Gastroesophageal sphincter (tissue), 4 donors: ENCODE measurements at regions not wholly inside any gene's neighbourhood (a gene's known extent, or its start where the extent isn't known, plus 50 kb on each side); places are given as distances from the start of the nearest gene placed in this dataset.

Source experiments
- ATAC-seq: fragments of 150-250 bp; one replicate; pipeline ENCODE4 v1.9.1; 2016; ENCODE audit warnings: mild to moderate bottlenecking, moderate library complexity
- H3K27ac ChIP-seq, 4 donors: fragments of 200-600 bp; sonication (generic) in 3 of 4; 1 replicate in 3 of 4; 2 replicates in 1 of 4; pipeline ENCODE4 v1.5.1; 2016 to 2019
- H3K27me3 ChIP-seq: fragments of 200-600 bp; sonication (generic); one replicate; pipeline ENCODE4 v1.5.1; 2019
- H3K36me3 ChIP-seq, 2 donors: fragments of 200-600 bp; sonication (generic); one replicate each; pipeline ENCODE4 v1.5.1; 2019; ENCODE audit warnings: control low read depth in 1 of 2
- H3K4me1 ChIP-seq, 3 donors: fragments of 200-600 bp; sonication (generic); 1 replicate in 2 of 3; 2 replicates in 1 of 3; pipeline ENCODE4 v1.5.1; 2016 to 2019; ENCODE audit warnings: control low read depth in 2 of 3
- H3K4me3 ChIP-seq, 2 donors: fragments of 200-600 bp; sonication (generic); one replicate each; pipeline ENCODE4 v1.5.1; 2019; ENCODE audit warnings: mild to moderate bottlenecking in 1 of 2, moderate library complexity in 1 of 2
- H3K9me3 ChIP-seq, 3 donors: fragments of 200-600 bp; sonication (generic); one replicate each; pipeline ENCODE4 v1.5.1; 2017 to 2019; ENCODE audit warnings: control low read depth in 2 of 3
- EP300 ChIP-seq: sonication (generic); formaldehyde crosslinking; IDR thresholded peaks from one replicate; pipeline ENCODE4 v1.6.1; 2017; ENCODE audit warnings: antibody characterized with exemption, mild to moderate bottlenecking
- POLR2A ChIP-seq, 2 donors: fragments of 450-650 bp; IDR thresholded peaks; one replicate each; pipeline ENCODE4 v1.6.1; 2017; ENCODE audit warnings: antibody characterized with exemption in 2 of 2, mild to moderate bottlenecking in 2 of 2, moderate library complexity in 1 of 2
- POLR2AphosphoS5 ChIP-seq: sonication (generic); formaldehyde crosslinking; IDR thresholded peaks from one replicate; pipeline ENCODE4 v1.6.1; 2017; ENCODE audit warnings: antibody characterized with exemption
- WGBS, 2 donors: methylation state at CpG; one replicate each; pipeline ENCODE4 v1.1.5; 2018; ENCODE audit warnings: low coverage in 1 of 2; 5-methylcytosine and 5-hydroxymethylcytosine counted together
- TF ChIP-seq, protein P1 (sequence below), 4 experiments: fragments of 200-600 bp in 2 of 4; fragments of 450-650 bp in 2 of 4; sonication (generic) in 1 of 4; IDR thresholded peaks; one replicate each; pipeline ENCODE4 v1.5.1; 2017 to 2019; ENCODE audit warnings: antibody characterized with exemption in 4 of 4, mild to moderate bottlenecking in 2 of 4, moderate library complexity in 2 of 4

- H3K27ac ChIP-seq = no peak overlapping the region
- no peaks in the 10 kb centered on the region for H3K27me3 ChIP-seq
- peaks cover 0 to under 1% (median 0%) of the 10 kb centered on the region in 3 donors for H3K4me1 ChIP-seq
- no peaks in the 10 kb centered on the region for H3K36me3 ChIP-seq
- TF ChIP-seq EP300 (no peak), POLR2A (IDR thresholded peaks at IDR 0.05) (no peak), POLR2AphosphoS5 (no peak)
- TF ChIP-seq, protein P1, sequence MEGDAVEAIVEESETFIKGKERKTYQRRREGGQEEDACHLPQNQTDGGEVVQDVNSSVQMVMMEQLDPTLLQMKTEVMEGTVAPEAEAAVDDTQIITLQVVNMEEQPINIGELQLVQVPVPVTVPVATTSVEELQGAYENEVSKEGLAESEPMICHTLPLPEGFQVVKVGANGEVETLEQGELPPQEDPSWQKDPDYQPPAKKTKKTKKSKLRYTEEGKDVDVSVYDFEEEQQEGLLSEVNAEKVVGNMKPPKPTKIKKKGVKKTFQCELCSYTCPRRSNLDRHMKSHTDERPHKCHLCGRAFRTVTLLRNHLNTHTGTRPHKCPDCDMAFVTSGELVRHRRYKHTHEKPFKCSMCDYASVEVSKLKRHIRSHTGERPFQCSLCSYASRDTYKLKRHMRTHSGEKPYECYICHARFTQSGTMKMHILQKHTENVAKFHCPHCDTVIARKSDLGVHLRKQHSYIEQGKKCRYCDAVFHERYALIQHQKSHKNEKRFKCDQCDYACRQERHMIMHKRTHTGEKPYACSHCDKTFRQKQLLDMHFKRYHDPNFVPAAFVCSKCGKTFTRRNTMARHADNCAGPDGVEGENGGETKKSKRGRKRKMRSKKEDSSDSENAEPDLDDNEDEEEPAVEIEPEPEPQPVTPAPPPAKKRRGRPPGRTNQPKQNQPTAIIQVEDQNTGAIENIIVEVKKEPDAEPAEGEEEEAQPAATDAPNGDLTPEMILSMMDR (IDR thresholded peaks at IDR 0.05) = no peak
- H3K4me3 ChIP-seq = no peak overlapping the region
- peaks cover 0 to 6% (median 0%) of the 10 kb centered on the region in 3 donors for H3K9me3 ChIP-seq
- 91 to 100% methylated on average over 10 to 16 of the region's 17 CpGs for WGBS, 2 donors
- no peak for ATAC-seq
These were observed 524.0 kb upstream of the ID2 start for GRCh38 chr2:8157621-8158430.

DNA sequence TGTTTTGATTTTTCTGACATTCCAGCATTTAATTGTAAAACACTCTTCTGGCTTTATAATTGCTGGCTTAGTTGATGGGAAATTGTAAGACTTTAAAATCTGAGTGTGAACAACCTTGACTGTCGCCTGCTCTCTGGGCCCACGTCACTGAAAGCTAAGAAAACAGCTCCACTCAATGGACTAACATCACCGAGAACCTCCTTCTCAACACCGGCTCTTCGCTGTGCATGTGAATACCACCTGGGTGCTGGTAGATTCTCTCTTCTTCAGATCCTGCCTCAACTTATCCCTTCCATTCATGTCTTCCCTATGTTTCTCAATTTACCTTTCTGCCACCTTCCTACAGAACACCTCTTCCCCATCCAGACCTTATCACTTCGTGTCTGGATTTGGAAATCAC lies 523.1 kb upstream of the ID2 start:
- Histone ChIP-seq H3K4me1 (peaks cover 0 to 5% (median 0%) of the 10 kb centered on the region in 3 donors), H3K9me3 (peaks cover 0 to 6% (median 0%) of the 10 kb centered on the region in 3 donors), H3K27me3 (no peaks in the 10 kb centered on the region), H3K4me3 (no peak overlapping the region), H3K36me3 (no peaks in the 10 kb centered on the region), H3K27ac (no peak overlapping the region)
- TF ChIP-seq, protein P1 (IDR thresholded peaks at IDR 0.05) = no peak
- no peak for TF ChIP-seq POLR2AphosphoS5
- TF ChIP-seq EP300 = no peak
- no peak for TF ChIP-seq POLR2A (IDR thresholded peaks at IDR 0.05)
- WGBS, 2 donors = 80 to 85% methylated on average over 1 to 6 of the region's 6 CpGs
- no peak for ATAC-seq

- peaks cover 0 to 6% (median 0%) of the 10 kb centered on the region in 3 donors for H3K9me3 ChIP-seq
- H3K27ac ChIP-seq = no peak overlapping the region
- ATAC-seq = no peak
- TF ChIP-seq POLR2AphosphoS5 (no peak), EP300 (no peak), POLR2A (IDR thresholded peaks at IDR 0.05) (no peak)
- TF ChIP-seq, protein P1 (IDR thresholded peaks at IDR 0.05) = no peak
- no peaks in the 10 kb centered on the region for H3K36me3 ChIP-seq
- 67 to 80% methylated on average over 2 to 6 of the region's 13 CpGs for WGBS, 2 donors
- H3K4me3 ChIP-seq = no peak overlapping the region
- no peaks in the 10 kb centered on the region for H3K27me3 ChIP-seq
- H3K4me1 ChIP-seq = peaks cover 0 to 5% (median 0%) of the 10 kb centered on the region in 3 donors
These were observed 522.5 kb upstream of the ID2 start for GRCh38 chr2:8159211-8159965.

DNA sequence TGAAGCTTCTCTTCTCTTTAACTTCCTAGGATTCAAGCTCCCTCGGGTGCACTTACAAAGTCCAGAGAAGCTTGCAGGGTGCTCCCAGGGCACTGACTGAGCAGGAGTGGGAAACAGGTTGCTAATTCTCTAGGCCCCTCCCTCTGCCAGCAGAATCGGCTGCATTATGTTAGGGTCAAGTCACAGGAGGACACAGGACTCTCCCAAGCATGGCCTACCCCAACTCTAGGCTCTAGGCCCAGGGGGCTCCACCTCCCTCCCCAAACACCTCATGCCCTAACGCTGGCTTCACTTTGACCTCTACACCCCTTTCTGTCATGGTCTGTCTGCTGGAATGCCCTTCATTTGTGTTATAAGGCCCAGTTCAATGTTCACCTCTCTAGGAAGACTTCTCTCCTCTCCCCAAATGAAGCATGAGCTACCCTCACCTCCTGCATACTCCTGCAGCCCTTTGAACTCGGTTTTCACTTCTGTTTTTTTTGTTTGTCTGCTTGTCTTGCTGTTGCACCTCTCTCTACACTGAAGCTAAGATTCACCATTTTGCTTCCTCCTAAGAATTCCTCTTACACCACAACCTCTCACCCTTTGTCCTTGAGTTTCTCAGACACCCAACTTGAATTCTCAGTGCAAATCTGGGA lies 521.8 kb upstream of the ID2 start:
- H3K4me3 ChIP-seq = no peak overlapping the region
- H3K9me3 ChIP-seq = peaks cover 0 to 6% (median 0%) of the 10 kb centered on the region in 3 donors
- no peaks in the 10 kb centered on the region for H3K36me3 ChIP-seq
- no peak for ATAC-seq
- 80% methylated on average over 2 to 3 of the region's 4 CpGs for WGBS, 2 donors
- TF ChIP-seq POLR2A (IDR thresholded peaks at IDR 0.05) = no peak
- peaks cover 0 to 5% (median 0%) of the 10 kb centered on the region in 3 donors for H3K4me1 ChIP-seq
- H3K27me3 ChIP-seq = no peaks in the 10 kb centered on the region
- no peak overlapping the region for H3K27ac ChIP-seq

- TF ChIP-seq POLR2A (IDR thresholded peaks at IDR 0.05) = no peak
- TF ChIP-seq, protein P1 (IDR thresholded peaks at IDR 0.05) = no peak
- no peak for TF ChIP-seq POLR2AphosphoS5
- no peak for TF ChIP-seq EP300
- no peaks in the 10 kb centered on the region for H3K36me3 ChIP-seq
- H3K27ac ChIP-seq = no peak overlapping the region
- H3K27me3 ChIP-seq = no peaks in the 10 kb centered on the region
- H3K9me3 ChIP-seq = peaks cover 0 to 6% (median 0%) of the 10 kb centered on the region in 3 donors
- 93 to 100% methylated on average over 3 of the region's 13 CpGs for WGBS, 2 donors
- no peak for ATAC-seq
- peaks cover 0 to 5% (median 0%) of the 10 kb centered on the region in 3 donors for H3K4me1 ChIP-seq
- no peak overlapping the region for H3K4me3 ChIP-seq
These were observed 520.9 kb upstream of the ID2 start for GRCh38 chr2:8160959-8161358.
